ENCODE measurements at regions not wholly inside any gene's neighbourhood (a gene's known extent, or its start where the extent isn't known, plus 50 kb on each side); places are given as distances from the start of the nearest gene placed in this dataset.

- no peak for DNase-seq (ENCODE audit: low spot score)
- in situ Hi-C loops (cut with MboI; ENCODE audit: low sequenced_read_pairs, unreplicated experiment), result no loop called here
- TF ChIP-seq CTCF (IDR thresholded peaks at IDR 0.05; ENCODE audit: borderline replicate concordance, control extremely low read depth, extremely low read depth, insufficient read depth, missing control alignments), result no peak
Observed at GRCh38 chr17:77687417-77687816, 271.1 kb upstream of the TNRC6C start.

- DNase-seq (ENCODE audit: low spot score), result no peak
- no peak for TF ChIP-seq CTCF (IDR thresholded peaks at IDR 0.05; ENCODE audit: borderline replicate concordance, control extremely low read depth, extremely low read depth, insufficient read depth, missing control alignments)
- in situ Hi-C loops (cut with MboI; ENCODE audit: low sequenced_read_pairs, unreplicated experiment), result no loop called here
Observed at GRCh38 chr17:77687921-77688320, 270.6 kb upstream of the TNRC6C start.

GRCh38 chr17:77688369-77688768, 270.1 kb upstream of the TNRC6C start:
- no peak for TF ChIP-seq CTCF (IDR thresholded peaks at IDR 0.05; ENCODE audit: borderline replicate concordance, control extremely low read depth, extremely low read depth, insufficient read depth, missing control alignments)
- no peak for DNase-seq (ENCODE audit: low spot score)
- in situ Hi-C loops (cut with MboI; ENCODE audit: low sequenced_read_pairs, unreplicated experiment), result no loop called here

- no peak for TF ChIP-seq CTCF (IDR thresholded peaks at IDR 0.05; ENCODE audit: borderline replicate concordance, control extremely low read depth, extremely low read depth, insufficient read depth, missing control alignments)
- in situ Hi-C loops (cut with MboI; ENCODE audit: low sequenced_read_pairs, unreplicated experiment), result no loop called here
- no peak for DNase-seq (ENCODE audit: low spot score)
Observed at GRCh38 chr17:77690271-77691161, 268.0 kb upstream of the TNRC6C start.

GRCh38 chr17:77691216-77692085, 267.1 kb upstream of the TNRC6C start:
- in situ Hi-C loops (cut with MboI; ENCODE audit: low sequenced_read_pairs, unreplicated experiment), result no loop called here
- no peak for DNase-seq (ENCODE audit: low spot score)
- no peak for TF ChIP-seq CTCF (IDR thresholded peaks at IDR 0.05; ENCODE audit: borderline replicate concordance, control extremely low read depth, extremely low read depth, insufficient read depth, missing control alignments)

- TF ChIP-seq CTCF (IDR thresholded peaks at IDR 0.05; ENCODE audit: borderline replicate concordance, control extremely low read depth, extremely low read depth, insufficient read depth, missing control alignments), result no peak
- no peak for DNase-seq (ENCODE audit: low spot score)
- in situ Hi-C loops (cut with MboI; ENCODE audit: low sequenced_read_pairs, unreplicated experiment), result no loop called here
Observed at GRCh38 chr17:77692571-77693161, 265.8 kb upstream of the TNRC6C start.
